NCI-H2227 (cell line): ENCODE measurements at regions not wholly inside any gene's neighbourhood (a gene's known extent, or its start where the extent isn't known, plus 50 kb on each side); places are given as distances from the start of the nearest gene placed in this dataset.

Experiments used
- DNase-seq: peaks from one replicate; lab custom pipeline; 2025; ENCODE audit not compliant: unreplicated experiment; lab: John Stamatoyannopoulos, UW

GRCh38 chr11:97814325-97814959 lies 1206.3 kb upstream of the CNTN5 start:
- no peak for DNase-seq

- no peak for DNase-seq
Measured at GRCh38 chr11:97815667-97816066, 1205.1 kb upstream of the CNTN5 start.

- DNase-seq, result no peak
Measured at GRCh38 chr11:97832451-97832850, 1188.3 kb upstream of the CNTN5 start.

- DNase-seq, result no peak
Measured at GRCh38 chr11:97833412-97833811, 1187.3 kb upstream of the CNTN5 start.

DNA sequence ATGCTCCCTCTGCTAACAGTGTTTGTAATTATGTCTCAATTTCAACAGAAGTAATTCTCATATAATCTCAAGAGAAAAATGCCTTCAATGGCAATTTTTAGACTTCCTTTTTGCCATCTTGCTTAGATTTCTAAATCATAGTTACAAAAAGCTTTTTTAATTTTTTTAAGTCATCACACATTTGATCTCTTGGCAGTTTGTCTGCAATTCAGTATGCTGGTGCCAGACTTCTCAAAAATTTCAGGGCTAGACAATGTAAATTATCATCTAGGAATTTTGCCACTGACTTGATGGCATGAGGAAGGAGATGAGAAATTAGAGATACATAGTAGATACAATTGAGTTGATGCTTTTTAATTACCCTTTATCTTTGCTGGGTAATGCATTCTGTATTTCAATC lies 1176.7 kb upstream of the CNTN5 start:
- DNase-seq, result no peak

DNA sequence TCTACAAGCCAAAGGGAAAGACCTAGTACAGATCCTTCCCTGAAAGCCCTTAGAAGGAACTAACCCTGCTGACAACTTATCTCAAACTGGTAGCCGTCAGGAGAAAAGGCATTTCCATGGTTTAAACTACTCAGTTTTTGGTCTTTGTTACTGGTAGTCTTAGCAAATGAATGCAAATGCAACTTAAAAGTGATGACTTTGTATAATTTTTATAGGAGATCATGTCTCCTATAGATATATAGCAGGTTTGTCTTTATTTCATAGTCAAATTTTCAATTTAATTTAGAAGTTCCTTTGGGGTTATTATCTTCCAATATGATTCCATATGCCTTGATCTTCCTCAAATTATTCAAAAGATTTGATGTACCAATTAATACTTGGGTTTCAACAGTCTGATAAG lies 1173.0 kb upstream of the CNTN5 start:
- DNase-seq, result no peak

DNA sequence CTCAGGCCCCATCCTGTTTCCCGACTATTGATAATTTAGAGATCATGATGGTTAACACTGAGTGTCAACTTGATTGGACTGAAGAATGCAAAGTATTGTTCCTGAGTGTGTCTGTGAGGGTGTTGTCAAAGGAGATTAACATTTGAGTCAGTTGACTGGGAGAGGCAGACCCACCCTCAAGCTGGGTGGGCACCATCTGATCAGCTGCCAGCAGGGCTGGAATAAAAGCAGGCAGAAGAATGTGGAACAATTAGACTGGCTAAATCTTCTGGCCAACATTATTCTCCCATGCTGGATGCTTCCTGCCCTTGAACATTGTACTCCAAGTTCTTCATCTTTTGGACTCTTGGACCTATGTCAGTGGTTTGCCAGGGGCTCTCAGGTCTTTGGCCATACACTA lies 1170.0 kb upstream of the CNTN5 start:
- DNase-seq, result no peak

DNA sequence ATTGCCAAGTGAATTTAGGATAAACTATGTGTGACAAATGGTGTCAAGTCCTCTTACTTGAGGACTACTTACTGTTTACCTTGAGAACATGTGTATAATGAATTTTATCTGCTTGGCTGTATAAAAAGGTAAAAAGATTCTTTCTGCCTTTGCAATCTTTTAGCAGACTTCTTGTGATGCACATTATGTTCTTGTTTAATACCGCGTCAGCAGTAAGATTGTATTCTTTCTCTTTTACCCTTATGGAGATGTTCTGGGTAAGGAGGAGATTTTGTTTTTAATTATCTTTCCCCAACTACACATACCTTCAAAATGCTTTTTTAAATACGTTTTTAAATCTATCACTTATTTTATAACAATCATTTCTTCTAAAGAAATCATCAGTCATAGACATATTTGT lies 1166.4 kb upstream of the CNTN5 start:
- no peak for DNase-seq

DNA sequence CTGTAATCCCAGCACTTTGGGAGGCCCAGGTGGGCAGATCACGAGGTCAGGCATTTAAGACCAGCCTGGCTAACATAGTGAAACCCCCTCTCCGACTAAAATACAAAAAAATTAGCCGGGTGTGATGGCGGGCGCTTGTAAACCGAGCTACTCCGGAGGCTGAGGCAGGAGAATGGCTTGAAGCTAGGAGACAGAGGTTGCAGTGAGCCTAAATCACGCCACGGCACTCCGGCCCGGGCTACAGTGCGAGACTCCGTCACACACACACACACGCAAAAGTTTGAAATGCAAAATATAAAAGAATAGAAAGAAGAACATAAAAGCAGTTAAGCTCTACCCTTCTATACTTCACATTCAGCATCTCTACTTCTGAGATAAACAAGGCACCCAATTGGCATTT lies 1165.9 kb upstream of the CNTN5 start:
- no peak for DNase-seq

DNA sequence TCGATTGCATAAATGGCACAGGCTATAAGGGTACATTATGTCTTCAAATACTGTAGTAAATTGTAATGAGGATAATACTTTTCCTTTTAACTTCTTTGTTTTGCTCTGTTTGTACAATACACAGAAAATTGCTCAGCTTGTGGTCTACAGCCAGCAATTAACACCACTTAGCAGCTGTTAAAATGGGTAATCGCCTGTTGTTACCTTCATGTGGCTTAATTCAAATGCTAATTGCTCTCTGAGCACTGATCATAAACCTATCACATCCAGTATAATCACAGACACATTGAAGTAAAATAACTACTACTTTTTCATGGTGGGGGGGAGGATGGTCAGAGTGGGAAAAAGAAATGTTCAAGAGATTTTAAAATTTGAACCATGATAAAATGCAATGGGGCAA lies 1164.1 kb upstream of the CNTN5 start:
- DNase-seq, result no peak

DNA sequence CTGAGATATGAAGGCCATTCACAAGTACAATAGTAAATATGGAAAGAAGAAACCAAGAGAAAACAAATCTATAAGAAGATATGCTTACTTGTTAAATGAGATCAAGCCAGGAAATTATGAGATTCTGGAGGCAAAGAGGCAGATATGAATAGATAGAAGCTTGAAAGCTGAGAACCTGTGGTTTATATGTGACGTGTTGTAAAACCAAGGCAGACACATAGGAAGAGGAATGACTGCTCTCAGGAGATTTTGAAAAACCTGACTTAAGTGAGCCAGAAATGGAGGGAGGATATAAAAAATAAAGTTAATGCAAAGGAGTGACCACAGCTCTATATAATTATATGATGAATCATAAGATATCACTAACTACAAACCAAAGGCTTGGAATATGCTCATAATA lies 1160.5 kb upstream of the CNTN5 start:
- no peak for DNase-seq

GRCh38 chr11:97862021-97862420 lies 1158.7 kb upstream of the CNTN5 start:
- DNase-seq, result no peak

GRCh38 chr11:97865424-97866012 lies 1155.2 kb upstream of the CNTN5 start:
- DNase-seq, result no peak

DNA sequence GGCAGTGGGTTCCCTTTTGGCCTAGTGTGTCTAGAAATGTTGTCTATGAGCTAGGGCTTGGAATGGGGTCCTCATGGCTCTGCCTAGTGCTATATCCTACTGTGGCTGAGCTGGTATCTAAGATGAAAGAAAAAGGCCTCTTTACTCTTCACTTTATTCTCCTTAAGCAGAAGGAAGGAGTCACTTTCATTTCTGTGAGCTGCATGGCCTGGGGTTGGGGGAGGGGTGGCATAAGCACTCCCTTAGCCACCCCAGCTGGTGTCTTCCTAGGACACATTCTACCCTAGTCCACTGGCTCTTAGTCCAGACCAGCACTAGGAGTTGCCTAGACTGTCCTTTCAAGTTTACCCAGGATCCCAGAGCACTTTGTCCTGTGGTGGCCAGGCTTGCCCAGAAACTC lies 1148.9 kb upstream of the CNTN5 start:
- DNase-seq, result no peak

- no peak for DNase-seq
Measured at GRCh38 chr11:97880209-97880608, 1140.5 kb upstream of the CNTN5 start.

- DNase-seq, result no peak
Measured at GRCh38 chr11:97883086-97883485, 1137.7 kb upstream of the CNTN5 start.

DNA sequence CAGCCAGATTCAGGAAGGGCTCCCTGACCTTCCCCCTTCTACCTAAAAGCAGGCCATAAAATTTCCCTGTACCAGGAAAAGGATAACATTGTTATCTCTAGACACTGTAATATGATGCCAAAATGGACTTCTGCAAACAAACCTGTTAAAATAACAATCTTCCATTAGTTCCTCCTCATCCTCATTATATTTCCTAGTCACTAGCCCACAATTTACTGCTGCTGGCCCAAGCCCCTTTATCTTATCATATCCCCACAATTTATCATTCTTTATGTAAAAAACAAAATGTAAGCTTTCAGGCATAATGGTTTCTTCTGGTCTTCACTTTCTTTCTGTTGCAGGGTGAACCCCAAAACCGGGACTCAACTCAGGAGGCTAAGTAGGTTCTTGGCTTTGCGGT lies 1132.1 kb upstream of the CNTN5 start:
- DNase-seq, result no peak

DNA sequence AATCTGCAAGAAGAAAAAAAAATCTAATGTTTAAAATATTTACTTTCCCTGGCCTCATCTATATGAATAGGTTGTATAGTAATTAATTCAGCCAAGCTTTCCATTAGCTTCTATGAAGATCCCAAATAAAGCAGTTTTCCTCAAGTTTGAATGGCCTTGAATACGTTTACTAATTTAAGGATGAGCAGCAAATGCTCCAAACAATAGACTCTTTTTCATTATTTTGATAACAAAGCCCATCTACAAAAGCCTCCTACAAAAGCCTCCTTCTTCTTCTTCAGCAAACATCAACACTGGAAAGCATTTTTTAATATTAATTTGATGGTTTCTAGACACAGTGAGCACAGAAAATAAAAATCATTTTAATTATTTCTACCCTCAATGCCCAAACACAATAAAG lies 1130.3 kb upstream of the CNTN5 start:
- DNase-seq, result no peak

- no peak for DNase-seq
Measured at GRCh38 chr11:97893612-97894011, 1127.1 kb upstream of the CNTN5 start.

GRCh38 chr11:97894978-97895377 lies 1125.8 kb upstream of the CNTN5 start:
- DNase-seq, result no peak

GRCh38 chr11:97895572-97895971 lies 1125.2 kb upstream of the CNTN5 start:
- no peak for DNase-seq

GRCh38 chr11:97902828-97903227 lies 1117.9 kb upstream of the CNTN5 start:
- no peak for DNase-seq

GRCh38 chr11:97905101-97905500 lies 1115.6 kb upstream of the CNTN5 start:
- DNase-seq, result no peak
